ENCODE measurements at regions not wholly inside any gene's neighbourhood (a gene's known extent, or its start where the extent isn't known, plus 50 kb on each side); places are given as distances from the start of the nearest gene placed in this dataset.

DNA sequence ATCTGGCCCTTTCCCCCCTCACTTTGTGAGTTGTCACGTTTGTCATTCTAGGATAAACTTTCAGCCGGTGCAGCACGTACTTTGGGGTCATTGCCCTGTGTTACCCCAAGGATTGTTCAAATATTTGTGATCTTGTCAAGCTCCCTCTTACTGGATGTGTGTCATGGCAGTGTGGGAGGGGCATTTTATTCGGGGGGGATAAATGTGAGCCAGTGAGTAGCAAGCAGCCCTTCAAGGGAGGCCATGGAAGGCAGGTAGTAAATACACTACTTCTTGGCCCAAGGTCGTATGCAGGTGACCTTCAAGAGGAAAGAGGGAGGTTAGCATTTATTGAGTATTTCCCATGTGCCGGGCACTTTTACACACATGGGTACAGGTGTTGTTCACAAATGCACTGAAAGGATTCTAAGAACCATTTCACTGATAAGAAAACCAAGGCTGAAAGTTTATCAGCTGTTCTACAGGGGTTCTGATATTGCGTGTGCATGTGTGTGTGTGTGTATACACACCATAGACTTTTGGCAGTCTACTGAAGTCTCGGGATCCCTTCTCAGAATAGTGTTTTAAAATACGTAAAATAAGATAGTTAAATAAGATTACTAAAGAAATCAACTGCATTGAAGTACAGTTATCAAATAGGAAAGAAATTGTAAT is 410.3 kb upstream of the TBX3 start:
- no peak for ATAC-seq
- TF ChIP-seq ZNF565 (CRISPR knock-in tag; conservative IDR thresholded peaks at IDR 0.05; ENCODE audit: low read depth), result no peak
- TF ChIP-seq, protein P1, sequence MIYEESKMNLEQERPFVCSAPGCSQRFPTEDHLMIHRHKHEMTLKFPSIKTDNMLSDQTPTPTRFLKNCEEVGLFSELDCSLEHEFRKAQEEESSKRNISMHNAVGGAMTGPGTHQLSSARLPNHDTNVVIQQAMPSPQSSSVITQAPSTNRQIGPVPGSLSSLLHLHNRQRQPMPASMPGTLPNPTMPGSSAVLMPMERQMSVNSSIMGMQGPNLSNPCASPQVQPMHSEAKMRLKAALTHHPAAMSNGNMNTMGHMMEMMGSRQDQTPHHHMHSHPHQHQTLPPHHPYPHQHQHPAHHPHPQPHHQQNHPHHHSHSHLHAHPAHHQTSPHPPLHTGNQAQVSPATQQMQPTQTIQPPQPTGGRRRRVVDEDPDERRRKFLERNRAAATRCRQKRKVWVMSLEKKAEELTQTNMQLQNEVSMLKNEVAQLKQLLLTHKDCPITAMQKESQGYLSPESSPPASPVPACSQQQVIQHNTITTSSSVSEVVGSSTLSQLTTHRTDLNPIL (CRISPR knock-in tag; IDR thresholded peaks at IDR 0.05; ENCODE audit: low read depth), result no peak
- no peak for TF ChIP-seq RARB (CRISPR knock-in tag; IDR thresholded peaks at IDR 0.05)

DNA sequence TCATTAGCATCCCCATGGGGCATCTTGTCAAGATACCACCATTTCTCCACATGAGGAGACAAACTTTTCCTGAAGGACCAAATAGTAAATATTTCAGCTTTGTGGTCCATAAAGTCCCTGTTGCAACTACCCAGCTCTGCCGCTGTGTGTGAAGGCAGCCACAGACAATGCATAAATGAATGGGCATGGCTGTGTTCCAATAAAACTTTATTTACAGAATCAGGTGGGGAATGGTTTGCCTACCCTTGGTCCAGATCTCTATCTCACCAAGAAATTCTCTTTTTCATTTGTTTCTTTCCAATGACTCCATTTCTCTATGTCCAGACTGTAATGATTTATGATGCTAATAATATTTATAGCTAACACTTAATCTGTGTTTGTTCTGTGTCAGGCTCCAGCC is 409.3 kb upstream of the TBX3 start:
- no peak for ATAC-seq
- TF ChIP-seq ZNF565 (CRISPR knock-in tag; conservative IDR thresholded peaks at IDR 0.05; ENCODE audit: low read depth) (no peak), TOX (CRISPR knock-in tag; IDR thresholded peaks at IDR 0.05; ENCODE audit: borderline replicate concordance) (no peak), ISL1 (CRISPR knock-in tag; IDR thresholded peaks at IDR 0.05) (no peak), CSDC2 (CRISPR knock-in tag; IDR thresholded peaks at IDR 0.05) (no peak), ZNF70 (CRISPR knock-in tag; IDR thresholded peaks at IDR 0.05) (no peak), TCF4 (CRISPR knock-in tag; IDR thresholded peaks at IDR 0.05; ENCODE audit: borderline replicate concordance) (no peak), GLIS3 (CRISPR knock-in tag; IDR thresholded peaks at IDR 0.05) (no peak), OSR1 (CRISPR knock-in tag; IDR thresholded peaks at IDR 0.05) (no peak), ZC3H10 (CRISPR knock-in tag; IDR thresholded peaks at IDR 0.05) (no peak), ARNTL (CRISPR knock-in tag; IDR thresholded peaks at IDR 0.05; ENCODE audit: borderline replicate concordance, low read depth) (no peak)
- TF ChIP-seq, protein P2, sequence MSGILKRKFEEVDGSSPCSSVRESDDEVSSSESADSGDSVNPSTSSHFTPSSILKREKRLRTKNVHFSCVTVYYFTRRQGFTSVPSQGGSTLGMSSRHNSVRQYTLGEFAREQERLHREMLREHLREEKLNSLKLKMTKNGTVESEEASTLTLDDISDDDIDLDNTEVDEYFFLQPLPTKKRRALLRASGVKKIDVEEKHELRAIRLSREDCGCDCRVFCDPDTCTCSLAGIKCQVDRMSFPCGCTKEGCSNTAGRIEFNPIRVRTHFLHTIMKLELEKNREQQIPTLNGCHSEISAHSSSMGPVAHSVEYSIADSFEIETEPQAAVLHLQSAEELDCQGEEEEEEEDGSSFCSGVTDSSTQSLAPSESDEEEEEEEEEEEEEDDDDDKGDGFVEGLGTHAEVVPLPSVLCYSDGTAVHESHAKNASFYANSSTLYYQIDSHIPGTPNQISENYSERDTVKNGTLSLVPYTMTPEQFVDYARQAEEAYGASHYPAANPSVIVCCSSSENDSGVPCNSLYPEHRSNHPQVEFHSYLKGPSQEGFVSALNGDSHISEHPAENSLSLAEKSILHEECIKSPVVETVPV (CRISPR knock-in tag; IDR thresholded peaks at IDR 0.05), result no peak
- TF ChIP-seq, protein P3, sequence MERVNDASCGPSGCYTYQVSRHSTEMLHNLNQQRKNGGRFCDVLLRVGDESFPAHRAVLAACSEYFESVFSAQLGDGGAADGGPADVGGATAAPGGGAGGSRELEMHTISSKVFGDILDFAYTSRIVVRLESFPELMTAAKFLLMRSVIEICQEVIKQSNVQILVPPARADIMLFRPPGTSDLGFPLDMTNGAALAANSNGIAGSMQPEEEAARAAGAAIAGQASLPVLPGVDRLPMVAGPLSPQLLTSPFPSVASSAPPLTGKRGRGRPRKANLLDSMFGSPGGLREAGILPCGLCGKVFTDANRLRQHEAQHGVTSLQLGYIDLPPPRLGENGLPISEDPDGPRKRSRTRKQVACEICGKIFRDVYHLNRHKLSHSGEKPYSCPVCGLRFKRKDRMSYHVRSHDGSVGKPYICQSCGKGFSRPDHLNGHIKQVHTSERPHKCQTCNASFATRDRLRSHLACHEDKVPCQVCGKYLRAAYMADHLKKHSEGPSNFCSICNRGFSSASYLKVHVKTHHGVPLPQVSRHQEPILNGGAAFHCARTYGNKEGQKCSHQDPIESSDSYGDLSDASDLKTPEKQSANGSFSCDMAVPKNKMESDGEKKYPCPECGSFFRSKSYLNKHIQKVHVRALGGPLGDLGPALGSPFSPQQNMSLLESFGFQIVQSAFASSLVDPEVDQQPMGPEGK (CRISPR knock-in tag; IDR thresholded peaks at IDR 0.05; ENCODE audit: borderline replicate concordance), result no peak

DNA sequence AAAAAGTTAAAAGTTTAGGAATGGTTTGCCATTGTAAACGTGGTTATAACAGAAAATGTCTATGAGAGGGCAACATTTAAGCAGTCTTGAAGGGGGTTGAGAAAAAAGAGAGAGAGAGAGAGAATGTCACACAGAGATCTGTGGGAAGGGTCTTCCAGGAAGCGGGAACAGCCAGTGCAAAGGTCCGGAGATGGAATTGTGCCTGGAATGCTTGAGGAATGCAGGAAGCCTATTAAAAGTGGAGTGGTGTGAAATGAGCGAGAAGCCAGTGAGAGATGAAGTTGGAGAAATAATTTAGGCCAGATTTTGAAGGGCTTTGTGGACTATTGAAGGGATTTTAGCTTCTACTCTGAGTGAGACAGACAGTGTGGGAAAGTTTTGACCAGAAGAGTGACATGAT is 406.8 kb upstream of the TBX3 start:
- TF ChIP-seq ZNF70 (CRISPR knock-in tag; IDR thresholded peaks at IDR 0.05) (no peak), ISL1 (CRISPR knock-in tag; IDR thresholded peaks at IDR 0.05) (no peak), ZNF8 (CRISPR knock-in tag; IDR thresholded peaks at IDR 0.05) (no peak), BACH2 (CRISPR knock-in tag; IDR thresholded peaks at IDR 0.05; ENCODE audit: borderline replicate concordance) (no peak), SNAI2 (CRISPR knock-in tag; IDR thresholded peaks at IDR 0.05) (no peak), TOX (CRISPR knock-in tag; IDR thresholded peaks at IDR 0.05; ENCODE audit: borderline replicate concordance) (no peak), ZFP3 (CRISPR knock-in tag; IDR thresholded peaks at IDR 0.05) (no peak), ZNF565 (CRISPR knock-in tag; conservative IDR thresholded peaks at IDR 0.05; ENCODE audit: low read depth) (no peak), CSDC2 (CRISPR knock-in tag; IDR thresholded peaks at IDR 0.05) (no peak), OSR1 (CRISPR knock-in tag; IDR thresholded peaks at IDR 0.05) (no peak), GLIS3 (CRISPR knock-in tag; IDR thresholded peaks at IDR 0.05) (no peak), TCF4 (CRISPR knock-in tag; IDR thresholded peaks at IDR 0.05; ENCODE audit: borderline replicate concordance) (no peak)
- TF ChIP-seq, protein P2 (CRISPR knock-in tag; IDR thresholded peaks at IDR 0.05), result no peak
- no peak for ATAC-seq

DNA sequence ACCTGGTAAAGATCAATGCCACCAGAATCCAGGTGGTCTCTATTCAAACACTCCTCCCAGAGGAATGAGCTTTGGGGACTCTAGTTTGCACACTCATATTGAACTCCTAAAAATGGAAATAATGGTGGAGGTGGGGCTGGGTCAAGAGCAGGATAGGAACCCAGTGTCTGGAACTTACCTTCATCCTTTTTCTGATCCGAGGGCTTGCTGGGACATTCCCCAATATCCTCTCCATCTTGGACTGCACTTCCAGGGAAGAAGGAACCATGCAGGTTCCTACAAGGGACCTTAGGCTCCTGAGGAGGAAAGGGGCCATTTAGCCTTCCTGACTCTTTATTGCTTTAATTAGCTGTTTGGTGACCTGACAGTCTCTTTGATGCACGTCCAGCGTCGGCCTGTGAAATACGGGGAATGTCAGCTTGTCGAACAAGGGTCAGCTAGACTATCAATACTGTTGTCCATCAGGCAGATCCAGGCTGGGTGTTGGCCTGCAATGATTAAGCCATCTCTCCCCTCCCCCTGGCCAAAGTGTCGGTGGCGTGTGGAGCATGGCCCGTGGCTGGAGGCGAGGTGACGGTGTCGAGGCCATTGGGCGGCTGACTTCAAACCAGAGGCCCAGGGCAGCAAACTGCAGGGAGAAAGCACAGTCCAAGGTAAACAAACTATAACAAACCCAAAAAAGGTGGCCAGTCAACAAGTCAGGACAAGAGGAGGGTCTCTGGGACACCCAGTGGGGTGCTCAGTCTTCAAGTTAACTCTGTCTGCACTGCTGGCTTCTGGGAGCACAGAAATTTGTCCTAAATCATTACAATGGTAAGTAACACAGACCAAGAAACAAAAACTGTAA is 405.2 kb upstream of the TBX3 start:
- TF ChIP-seq OSR1 (CRISPR knock-in tag; IDR thresholded peaks at IDR 0.05), result no peak
- TF ChIP-seq, protein P4, sequence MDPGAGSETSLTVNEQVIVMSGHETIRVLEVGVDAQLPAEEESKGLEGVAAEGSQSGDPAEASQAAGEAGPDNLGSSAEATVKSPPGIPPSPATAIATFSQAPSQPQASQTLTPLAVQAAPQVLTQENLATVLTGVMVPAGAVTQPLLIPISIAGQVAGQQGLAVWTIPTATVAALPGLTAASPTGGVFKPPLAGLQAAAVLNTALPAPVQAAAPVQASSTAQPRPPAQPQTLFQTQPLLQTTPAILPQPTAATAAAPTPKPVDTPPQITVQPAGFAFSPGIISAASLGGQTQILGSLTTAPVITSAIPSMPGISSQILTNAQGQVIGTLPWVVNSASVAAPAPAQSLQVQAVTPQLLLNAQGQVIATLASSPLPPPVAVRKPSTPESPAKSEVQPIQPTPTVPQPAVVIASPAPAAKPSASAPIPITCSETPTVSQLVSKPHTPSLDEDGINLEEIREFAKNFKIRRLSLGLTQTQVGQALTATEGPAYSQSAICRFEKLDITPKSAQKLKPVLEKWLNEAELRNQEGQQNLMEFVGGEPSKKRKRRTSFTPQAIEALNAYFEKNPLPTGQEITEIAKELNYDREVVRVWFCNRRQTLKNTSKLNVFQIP (CRISPR knock-in tag; IDR thresholded peaks at IDR 0.05; ENCODE audit: borderline replicate concordance, low read depth), result no peak
- TF ChIP-seq, protein P5, sequence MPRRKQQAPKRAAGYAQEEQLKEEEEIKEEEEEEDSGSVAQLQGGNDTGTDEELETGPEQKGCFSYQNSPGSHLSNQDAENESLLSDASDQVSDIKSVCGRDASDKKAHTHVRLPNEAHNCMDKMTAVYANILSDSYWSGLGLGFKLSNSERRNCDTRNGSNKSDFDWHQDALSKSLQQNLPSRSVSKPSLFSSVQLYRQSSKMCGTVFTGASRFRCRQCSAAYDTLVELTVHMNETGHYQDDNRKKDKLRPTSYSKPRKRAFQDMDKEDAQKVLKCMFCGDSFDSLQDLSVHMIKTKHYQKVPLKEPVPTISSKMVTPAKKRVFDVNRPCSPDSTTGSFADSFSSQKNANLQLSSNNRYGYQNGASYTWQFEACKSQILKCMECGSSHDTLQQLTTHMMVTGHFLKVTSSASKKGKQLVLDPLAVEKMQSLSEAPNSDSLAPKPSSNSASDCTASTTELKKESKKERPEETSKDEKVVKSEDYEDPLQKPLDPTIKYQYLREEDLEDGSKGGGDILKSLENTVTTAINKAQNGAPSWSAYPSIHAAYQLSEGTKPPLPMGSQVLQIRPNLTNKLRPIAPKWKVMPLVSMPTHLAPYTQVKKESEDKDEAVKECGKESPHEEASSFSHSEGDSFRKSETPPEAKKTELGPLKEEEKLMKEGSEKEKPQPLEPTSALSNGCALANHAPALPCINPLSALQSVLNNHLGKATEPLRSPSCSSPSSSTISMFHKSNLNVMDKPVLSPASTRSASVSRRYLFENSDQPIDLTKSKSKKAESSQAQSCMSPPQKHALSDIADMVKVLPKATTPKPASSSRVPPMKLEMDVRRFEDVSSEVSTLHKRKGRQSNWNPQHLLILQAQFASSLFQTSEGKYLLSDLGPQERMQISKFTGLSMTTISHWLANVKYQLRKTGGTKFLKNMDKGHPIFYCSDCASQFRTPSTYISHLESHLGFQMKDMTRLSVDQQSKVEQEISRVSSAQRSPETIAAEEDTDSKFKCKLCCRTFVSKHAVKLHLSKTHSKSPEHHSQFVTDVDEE (CRISPR knock-in tag; IDR thresholded peaks at IDR 0.05), result no peak
- no peak for TF ChIP-seq ESRRG (CRISPR knock-in tag; IDR thresholded peaks at IDR 0.05)
- no peak for TF ChIP-seq BACH2 (CRISPR knock-in tag; IDR thresholded peaks at IDR 0.05; ENCODE audit: borderline replicate concordance)
- TF ChIP-seq PPARA (CRISPR knock-in tag; IDR thresholded peaks at IDR 0.05; ENCODE audit: borderline replicate concordance), result no peak
- TF ChIP-seq ZNF70 (CRISPR knock-in tag; IDR thresholded peaks at IDR 0.05), result no peak
- TF ChIP-seq ZC3H10 (CRISPR knock-in tag; IDR thresholded peaks at IDR 0.05), result no peak
- TF ChIP-seq SNAI2 (CRISPR knock-in tag; IDR thresholded peaks at IDR 0.05), result no peak
- no peak for ATAC-seq
